Ovary (tissue), 7 donors: ENCODE measurements at regions not wholly inside any gene's neighbourhood (a gene's known extent, or its start where the extent isn't known, plus 50 kb on each side); places are given as distances from the start of the nearest gene placed in this dataset.
"Not testable (repeated sequence)": the region's sequence is repeated elsewhere in the genome, so short reads cannot be mapped to it uniquely, and the experiment has no call there.

Experiments
- DNase-seq, 5 donors: peaks; one replicate each; pipeline ENCODE4 v3.0.0-alpha.2; 2019 to 2020
- H3K27ac ChIP-seq, 2 donors: fragments of 200-600 bp; one replicate each; pipeline versions ENCODE4 v1.5.1 to v1.8.0; 2019 to 2022
- H3K27me3 ChIP-seq: fragments of 200-600 bp; one replicate; pipeline ENCODE4 v1.8.0; 2022
- H3K36me3 ChIP-seq: fragments of 200-600 bp; sonication (generic); one replicate; pipeline ENCODE4 v1.5.1; 2019
- H3K4me1 ChIP-seq: one replicate; pipeline ENCODE4 v1.8.1; 2013; ENCODE audit warnings: mild to moderate bottlenecking, moderate library complexity; ENCODE audit not compliant: insufficient read depth
- H3K4me3 ChIP-seq: fragments of 200-600 bp; sonication (generic); one replicate; pipeline ENCODE4 v1.5.1; 2017
- H3K9me3 ChIP-seq, 2 donors: fragments of 200-600 bp in 1 of 2; sonication (generic) in 1 of 2; one replicate each; pipeline versions ENCODE4 v1.5.1 to v1.8.1; 2013 to 2019; ENCODE audit warnings: mild to moderate bottlenecking in 1 of 2, moderate library complexity in 1 of 2
- CTCF ChIP-seq, 3 donors: fragments of 450-650 bp in 2 of 3; fragments of 200-600 bp in 1 of 3; IDR thresholded peaks; one replicate each; pipeline versions ENCODE4 v1.5.1 to v1.8.0; 2016 to 2022; ENCODE audit warnings: antibody characterized with exemption in 3 of 3, mild to moderate bottlenecking in 1 of 3
- EP300 ChIP-seq: sonication (generic); formaldehyde crosslinking; IDR thresholded peaks from one replicate; pipeline ENCODE4 v1.6.1; 2017; ENCODE audit warnings: antibody characterized with exemption
- POLR2A ChIP-seq: fragments of 450-650 bp; IDR thresholded peaks from one replicate; pipeline ENCODE4 v1.6.1; 2017; ENCODE audit warnings: antibody characterized with exemption, mild to moderate bottlenecking, moderate library complexity
- WGBS, 3 donors: extraction: QIAGEN DNeasy Blood & Tissue Kit in 1 of 3; methylation state at CpG; one replicate each; pipeline versions ENCODE4 v1.1.5 to v1.1.7; 2013 to 2017; 5-methylcytosine and 5-hydroxymethylcytosine counted together
- intact Hi-C, 4 donors: fragments of 100-400 bp; cut with DNase I; formaldehyde crosslinking; loops; one replicate each; pipeline versions ENCODE4 v1.11.0 to v1.15.1; 2022 to 2023
- donor health status: DM: no; HTN: no; CAD: no; lungs with moderate emphysema.
- donor health status: DM: no; HTN: no; CAD: no.
- donor health status: Bipolar disorder and iron deficiency.
- donor health status: DM: no; HTN: no; CAD: no.
- donor health status: DM: yes; HTN: yes; CAD: no.

DNA sequence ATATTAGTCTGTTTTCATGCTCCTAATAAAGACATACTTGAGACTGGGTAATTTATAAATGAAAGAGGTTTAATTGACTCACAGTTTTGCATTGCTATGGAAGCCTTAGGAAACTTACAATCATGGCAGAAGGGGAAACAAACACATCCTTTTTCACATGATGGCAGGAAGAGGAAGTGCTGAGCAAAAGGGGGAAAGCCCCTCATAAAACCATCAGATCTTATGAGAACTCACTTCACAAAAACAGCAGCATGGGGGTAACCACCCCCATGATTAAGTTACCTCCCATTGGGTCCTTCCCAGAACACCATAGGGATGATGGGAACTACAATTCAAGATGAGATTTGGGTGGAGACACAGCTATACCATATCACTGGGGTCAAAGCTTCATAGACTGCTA, 254.2 kb downstream of the ERMARD start:
- Histone ChIP-seq H3K9me3 (no peaks in the 10 kb centered on the region), H3K27me3 (no peaks in the 10 kb centered on the region), H3K36me3 (no peaks in the 10 kb centered on the region), H3K4me3 (no peak overlapping the region), H3K27ac (no peak overlapping the region), H3K4me1 (no peaks in the 10 kb centered on the region)
- intact Hi-C loops: no loop called here
- DNase-seq: no peak
- TF ChIP-seq CTCF (IDR thresholded peaks at IDR 0.05) (no peak), EP300 (no peak), POLR2A (no peak)

DNA sequence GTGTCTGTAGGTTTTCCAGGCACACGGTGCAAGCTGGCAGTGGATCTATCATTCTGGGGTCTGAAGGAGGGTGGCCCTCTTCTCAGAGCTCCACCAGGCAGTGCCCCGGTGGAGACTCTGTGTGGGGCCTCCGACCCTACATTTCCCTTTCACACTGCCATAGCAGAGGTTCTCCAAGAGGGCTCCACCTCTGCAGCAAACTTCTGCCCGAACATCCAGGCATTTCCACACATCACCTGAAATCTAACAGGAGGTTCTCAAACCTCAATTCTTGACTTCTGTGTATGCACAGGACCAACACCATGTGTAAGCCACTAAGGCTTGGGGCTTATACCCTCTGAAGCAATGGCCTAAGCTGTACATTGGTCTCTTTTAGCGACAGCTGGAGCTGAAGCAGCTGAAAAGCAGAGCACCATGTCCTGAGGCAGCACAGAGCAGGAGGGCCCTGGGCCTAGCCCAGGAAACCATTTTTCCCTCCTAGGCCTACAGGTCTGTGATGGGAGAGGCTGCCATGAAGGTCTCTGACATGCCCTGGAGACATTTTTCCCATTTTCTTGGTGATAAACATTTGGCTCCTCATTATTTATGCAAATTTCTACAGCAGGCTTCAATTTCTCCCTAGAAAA, 253.3 kb downstream of the ERMARD start:
- intact Hi-C loops: no loop called here
- Histone ChIP-seq H3K36me3 (no peaks in the 10 kb centered on the region), H3K4me1 (no peaks in the 10 kb centered on the region), H3K27ac (no peak overlapping the region), H3K9me3 (no peaks in the 10 kb centered on the region), H3K4me3 (no peak overlapping the region), H3K27me3 (no peaks in the 10 kb centered on the region)
- no peak for DNase-seq
- no peak for TF ChIP-seq EP300
- no peak for TF ChIP-seq CTCF (IDR thresholded peaks at IDR 0.05)
- no peak for TF ChIP-seq POLR2A
- 76 to 77% (median 76%) methylated on average over 5 of the region's 5 CpGs for WGBS, 3 donors

DNA sequence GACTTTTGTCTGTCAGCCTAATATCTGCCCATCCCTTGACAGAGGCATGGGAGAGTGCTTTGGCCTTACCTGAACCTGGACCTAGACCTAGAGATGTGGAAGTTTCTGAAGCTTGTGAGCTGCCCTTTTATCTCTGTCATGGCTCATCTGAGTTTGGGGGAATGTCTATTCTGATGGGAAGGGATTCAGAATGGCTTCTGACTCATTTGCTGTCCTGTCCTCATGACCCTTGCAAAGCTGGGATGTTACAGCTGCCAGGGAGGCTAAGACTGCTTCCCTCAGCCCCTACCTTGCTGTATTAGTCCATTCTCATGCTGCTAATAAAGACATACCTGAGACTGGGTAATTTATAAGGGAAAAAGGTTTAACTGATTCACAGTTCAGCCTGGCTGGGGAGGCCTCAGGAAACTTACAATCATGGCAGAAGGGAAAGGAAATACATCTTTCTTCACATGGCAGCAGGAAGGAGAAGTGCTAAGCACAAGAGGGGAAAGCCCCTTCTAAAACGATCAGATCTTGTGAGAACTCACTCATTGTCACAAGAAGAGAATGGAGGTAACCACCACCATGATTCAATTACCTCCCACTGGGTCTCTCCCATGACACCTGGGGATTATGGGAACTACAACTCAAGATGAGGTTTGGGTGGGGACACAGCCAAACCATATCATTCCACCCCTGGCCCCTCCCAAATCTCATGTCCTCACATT, 252.2 kb downstream of the ERMARD start:
- Histone ChIP-seq H3K4me1 (no peaks in the 10 kb centered on the region), H3K36me3 (no peaks in the 10 kb centered on the region), H3K4me3 (no peak overlapping the region), H3K27me3 (no peaks in the 10 kb centered on the region), H3K27ac (no peak overlapping the region), H3K9me3 (no peaks in the 10 kb centered on the region)
- TF ChIP-seq EP300 (no peak), CTCF (IDR thresholded peaks at IDR 0.05) (no peak), POLR2A (no peak)
- DNase-seq: no peak
- intact Hi-C loops: no loop called here
- WGBS, 3 donors: 51 to 83% (median 67%) methylated on average over 1 of the region's 1 CpG

DNA sequence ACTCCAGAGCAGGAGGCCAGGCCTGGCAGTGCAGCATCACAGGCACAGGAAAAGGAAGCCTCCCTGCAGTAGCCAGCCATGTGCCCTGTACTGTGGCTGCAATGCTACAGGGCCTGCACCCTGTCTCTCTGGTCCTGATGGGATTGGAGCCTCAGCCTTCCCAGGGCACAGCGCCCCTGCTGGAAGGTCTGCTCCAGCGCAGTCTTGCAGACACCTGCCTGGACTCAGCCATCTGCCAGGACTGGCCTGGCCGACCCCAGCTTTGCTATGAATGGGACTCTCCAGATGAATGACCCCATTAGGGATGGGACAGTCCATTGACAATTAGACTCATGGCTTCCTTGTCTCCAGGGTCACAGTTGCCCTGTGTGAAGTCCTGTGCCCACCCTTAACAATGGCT, 251.6 kb downstream of the ERMARD start:
- intact Hi-C loops: no loop called here
- 79 to 91% (median 84%) methylated on average over 3 of the region's 3 CpGs for WGBS, 3 donors
- H3K4me1 ChIP-seq: no peaks in the 10 kb centered on the region
- no peaks in the 10 kb centered on the region for H3K36me3 ChIP-seq
- no peak for DNase-seq
- H3K9me3 ChIP-seq: no peaks in the 10 kb centered on the region
- H3K27ac ChIP-seq: no peak overlapping the region
- H3K27me3 ChIP-seq: no peaks in the 10 kb centered on the region
- H3K4me3 ChIP-seq: no peak overlapping the region
- TF ChIP-seq CTCF (IDR thresholded peaks at IDR 0.05): no peak
- TF ChIP-seq EP300: no peak
- TF ChIP-seq POLR2A: no peak

DNA sequence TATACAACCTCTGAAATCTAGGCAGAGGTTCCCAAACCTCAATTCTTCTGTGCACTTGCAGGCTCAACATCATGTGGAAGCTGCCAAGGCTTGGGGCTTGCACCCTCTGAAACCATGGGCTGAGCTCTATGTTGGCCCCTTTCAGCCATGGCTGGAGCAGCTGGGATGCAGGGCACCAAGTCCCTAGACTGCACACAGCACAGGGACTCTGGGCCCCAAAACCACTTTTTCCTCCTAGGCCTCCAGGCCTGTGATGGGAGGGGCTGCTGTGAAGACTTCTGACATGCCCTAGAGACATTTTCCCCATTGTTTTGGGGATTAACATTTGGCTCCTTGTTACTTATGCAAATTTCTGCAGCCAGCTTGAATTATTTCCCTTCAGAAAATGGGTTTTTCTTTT, 250.4 kb downstream of the ERMARD start:
- intact Hi-C loops, H3K27ac ChIP-seq, H3K4me1 ChIP-seq, H3K36me3 ChIP-seq, H3K9me3 ChIP-seq, DNase-seq, H3K4me3 ChIP-seq, H3K27me3 ChIP-seq: not testable (repeated sequence)
